GM21529 (cell line): ENCODE measurements at regions not wholly inside any gene's neighbourhood (a gene's known extent, or its start where the extent isn't known, plus 50 kb on each side); places are given as distances from the start of the nearest gene placed in this dataset.
A peak's percentile ranks its signal among the peaks of the same experiment; 100 is the strongest.

Experiments
- ATAC-seq: cut with Tn5 transposase; IDR thresholded peaks from one replicate; pipeline ENCODE4 v1.9.1; 2021; ENCODE audit not compliant: unreplicated experiment

GRCh38 chr1:221184131-221184794 lies 305.0 kb downstream of the HLX start:
- ATAC-seq = no peak

- ATAC-seq = no peak
Observed at GRCh38 chr1:221187174-221187573, 307.9 kb downstream of the HLX start.

DNA sequence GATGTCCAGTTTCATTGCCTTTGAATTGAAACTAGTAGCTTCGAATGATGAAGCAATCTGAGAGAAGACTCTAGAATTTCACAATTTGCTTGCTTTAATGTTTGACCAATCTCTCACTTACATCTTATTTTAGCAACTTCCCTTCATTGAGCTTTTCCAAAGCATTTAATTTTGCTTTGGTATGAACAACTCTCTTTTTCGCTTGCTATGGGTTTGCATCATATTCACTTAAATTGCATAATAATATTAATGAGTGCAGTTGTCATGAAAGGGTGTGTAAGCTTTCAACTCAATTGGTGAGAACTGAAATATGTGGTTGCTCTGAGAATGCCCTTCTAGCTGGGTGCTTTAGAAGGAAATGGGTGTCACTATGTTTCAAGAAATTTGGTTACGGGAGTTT lies 309.2 kb downstream of the HLX start:
- ATAC-seq = no peak

DNA sequence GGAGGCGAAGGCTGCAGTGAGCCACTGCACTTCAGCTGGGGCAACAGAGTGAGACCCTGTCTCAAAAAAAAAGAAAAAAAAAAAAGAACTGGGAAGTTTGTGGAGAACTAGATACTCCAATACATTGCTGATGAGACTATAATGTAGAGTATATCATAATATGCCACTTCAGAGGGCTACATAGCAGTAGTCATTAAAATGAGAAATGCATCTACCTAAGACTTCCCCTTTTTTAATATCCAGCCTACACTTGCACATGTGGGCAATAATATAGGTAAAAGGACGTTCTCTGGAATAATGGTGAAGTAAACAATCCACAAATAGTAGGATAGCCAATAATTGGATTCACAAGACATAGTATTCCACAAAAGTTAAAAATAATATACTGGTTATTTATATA lies 311.0 kb downstream of the HLX start:
- ATAC-seq = no peak

GRCh38 chr1:221192055-221192454 lies 312.8 kb downstream of the HLX start:
- ATAC-seq = no peak

GRCh38 chr1:221200464-221200863 lies 321.2 kb downstream of the HLX start:
- peak; percentile 65 for ATAC-seq

- no peak for ATAC-seq
Observed at GRCh38 chr1:221201773-221202172, 322.5 kb downstream of the HLX start.

DNA sequence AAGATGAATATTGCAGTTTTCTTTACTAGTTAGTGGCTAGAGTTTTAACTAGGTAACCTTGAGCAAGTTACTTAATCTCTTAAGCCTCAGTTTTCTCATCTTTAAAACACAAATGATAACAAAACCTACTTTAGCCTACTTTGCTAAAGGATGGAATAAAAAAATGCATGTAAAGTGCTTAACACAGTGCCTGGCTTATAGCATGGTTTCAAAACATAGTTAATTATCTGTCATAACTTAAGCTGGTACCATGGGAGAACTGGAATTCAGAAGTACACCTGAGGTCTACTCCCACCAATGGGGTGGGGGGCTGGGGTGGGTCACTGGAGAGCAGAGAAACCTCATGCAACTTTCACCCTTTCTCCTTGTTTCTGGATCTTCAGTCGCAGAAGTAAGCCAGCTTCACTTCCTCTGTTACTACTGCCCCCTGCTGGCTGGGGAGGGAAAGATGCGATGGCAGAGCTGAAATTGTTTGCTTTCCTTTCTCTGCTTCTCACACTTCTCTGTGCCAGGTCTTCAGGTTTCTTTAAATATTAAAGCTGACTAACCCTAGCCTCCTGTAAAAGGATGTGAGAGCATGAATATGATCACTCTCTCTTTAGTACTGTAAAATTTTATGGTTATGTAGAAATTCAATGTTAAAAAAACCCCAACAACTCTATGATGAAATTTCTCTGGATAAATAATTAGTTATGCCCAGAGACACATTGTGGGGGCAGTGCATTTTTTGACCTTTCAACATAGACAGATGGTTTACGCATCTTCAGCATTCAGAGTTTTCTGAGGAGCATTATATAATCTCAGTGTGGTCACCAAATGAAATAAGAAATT lies 324.2 kb downstream of the HLX start:
- peak; percentile 81 for ATAC-seq

- no peak for ATAC-seq
Observed at GRCh38 chr1:221204055-221204833, 325.0 kb downstream of the HLX start.

GRCh38 chr1:221206076-221206475 lies 326.8 kb downstream of the HLX start:
- no peak for ATAC-seq

DNA sequence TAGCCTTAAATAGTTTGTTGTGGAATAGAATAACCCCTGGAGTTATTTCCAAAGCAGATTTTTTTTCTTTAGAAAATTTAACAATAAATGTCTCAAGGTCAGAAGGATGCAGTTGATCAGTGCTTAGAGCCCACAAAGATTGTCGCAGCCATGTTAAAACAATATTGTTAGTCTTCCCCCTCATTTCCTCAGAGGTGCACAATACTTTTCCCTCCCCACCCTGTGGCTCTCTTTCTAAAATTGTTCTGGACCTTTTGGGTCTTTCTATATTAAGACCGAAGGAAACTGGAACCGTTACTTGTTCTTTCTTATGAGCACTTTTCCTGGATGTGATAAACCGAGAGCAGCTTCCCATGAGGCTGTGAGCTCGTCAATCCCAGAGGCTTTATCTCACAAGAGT lies 333.7 kb downstream of the HLX start:
- no peak for ATAC-seq

DNA sequence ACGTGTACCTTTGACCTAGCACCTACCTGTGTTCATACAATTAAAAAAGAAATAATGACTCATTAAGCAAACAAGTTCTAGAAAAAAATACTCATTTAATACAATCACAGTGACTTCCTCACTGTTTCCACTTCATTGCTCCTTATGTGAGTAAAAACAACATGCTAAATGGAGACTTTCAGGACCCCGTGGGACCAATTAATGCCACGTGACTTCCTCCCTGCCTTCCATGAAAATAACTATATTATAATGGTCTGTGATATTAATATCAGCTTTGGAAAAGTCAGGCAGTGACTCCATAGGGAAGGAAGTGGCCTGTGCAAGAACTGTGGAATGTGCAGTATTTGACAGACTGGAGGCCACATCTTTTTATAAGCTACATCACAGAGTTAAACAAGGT lies 337.8 kb downstream of the HLX start:
- no peak for ATAC-seq

DNA sequence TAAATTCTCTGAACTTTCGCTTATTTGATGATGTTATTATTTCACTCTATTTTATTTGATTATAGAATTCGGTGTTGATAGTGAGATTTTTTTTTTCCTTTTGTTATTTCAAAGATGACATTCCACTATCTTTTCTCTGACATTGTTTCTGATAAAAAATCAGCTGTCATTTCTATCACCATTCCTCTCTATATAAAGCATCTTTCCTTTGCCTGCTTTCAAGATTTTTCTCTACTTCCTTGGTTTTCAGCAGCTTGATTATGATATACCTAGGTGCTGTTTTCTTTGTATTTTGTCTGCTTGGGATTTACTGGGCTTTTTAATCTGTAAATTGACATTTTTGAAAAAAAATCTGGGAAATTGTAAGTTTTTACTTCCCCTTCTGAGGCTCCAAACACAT lies 344.0 kb downstream of the HLX start:
- ATAC-seq = no peak

DNA sequence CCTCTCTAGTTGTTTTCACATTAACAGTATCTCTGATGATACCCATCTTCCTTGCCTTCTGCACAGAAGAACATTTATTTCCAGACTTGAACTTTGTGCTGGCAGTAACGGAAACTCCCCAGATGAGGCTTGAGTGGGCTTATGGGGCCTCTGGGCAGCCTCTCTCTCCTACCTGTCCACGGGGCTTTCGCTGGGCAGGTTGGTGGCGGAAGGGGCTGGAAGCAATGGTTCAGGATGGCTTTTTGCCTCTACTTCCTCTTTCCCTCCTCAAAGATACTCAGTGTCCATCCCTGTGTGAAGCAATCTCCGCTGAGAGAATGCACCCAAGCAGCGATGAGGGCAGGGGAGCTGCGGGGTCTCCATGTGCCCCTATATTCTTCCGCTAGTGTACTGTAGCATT lies 348.2 kb downstream of the HLX start:
- ATAC-seq = no peak

- ATAC-seq = no peak
Observed at GRCh38 chr1:221227872-221228337, 348.7 kb downstream of the HLX start.

DNA sequence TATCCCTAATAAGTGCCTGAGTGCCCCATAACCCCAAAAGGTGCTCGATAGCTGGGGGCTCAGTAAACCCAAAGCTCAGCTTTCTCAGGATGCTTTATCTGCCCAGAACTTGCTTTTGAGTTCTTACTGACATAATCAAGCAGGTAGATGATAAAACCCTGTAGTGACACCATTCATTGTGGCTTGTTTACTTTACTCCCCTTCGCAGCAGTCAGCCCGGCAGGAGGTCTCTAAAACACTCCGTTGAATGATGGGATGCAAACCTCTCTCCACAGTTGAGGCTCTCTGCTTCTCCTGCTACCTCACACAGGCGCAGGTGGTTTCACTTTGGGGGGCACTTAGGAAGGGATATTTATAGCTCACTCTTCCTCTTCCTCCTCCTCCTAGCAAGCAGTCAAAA lies 349.4 kb downstream of the HLX start:
- no peak for ATAC-seq

GRCh38 chr1:221230605-221231004 lies 351.4 kb downstream of the HLX start:
- no peak for ATAC-seq

GRCh38 chr1:221234791-221235190 lies 355.5 kb downstream of the HLX start:
- no peak for ATAC-seq

DNA sequence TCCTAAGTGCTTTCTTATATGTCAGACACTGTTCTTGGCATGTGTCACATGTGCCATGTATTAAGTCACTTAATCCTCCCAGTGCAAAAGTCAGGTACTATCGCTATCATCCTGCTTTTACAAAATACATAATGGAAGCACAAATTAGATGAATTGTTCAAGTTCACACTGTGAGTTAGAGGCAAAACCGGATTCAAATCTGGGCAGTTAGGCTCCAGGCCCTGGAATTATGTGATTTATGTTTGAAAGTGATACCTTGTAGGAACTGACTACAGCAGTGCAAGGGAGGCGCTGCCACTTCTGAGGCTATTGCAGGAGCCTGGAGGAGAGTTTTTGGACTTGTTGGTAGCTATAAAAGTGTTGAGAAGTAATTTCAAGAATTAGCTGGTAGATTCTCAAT lies 358.3 kb downstream of the HLX start:
- ATAC-seq = no peak

- no peak for ATAC-seq
Observed at GRCh38 chr1:221239181-221239580, 359.9 kb downstream of the HLX start.

- ATAC-seq = no peak
Observed at GRCh38 chr1:221239792-221240191, 360.5 kb downstream of the HLX start.

DNA sequence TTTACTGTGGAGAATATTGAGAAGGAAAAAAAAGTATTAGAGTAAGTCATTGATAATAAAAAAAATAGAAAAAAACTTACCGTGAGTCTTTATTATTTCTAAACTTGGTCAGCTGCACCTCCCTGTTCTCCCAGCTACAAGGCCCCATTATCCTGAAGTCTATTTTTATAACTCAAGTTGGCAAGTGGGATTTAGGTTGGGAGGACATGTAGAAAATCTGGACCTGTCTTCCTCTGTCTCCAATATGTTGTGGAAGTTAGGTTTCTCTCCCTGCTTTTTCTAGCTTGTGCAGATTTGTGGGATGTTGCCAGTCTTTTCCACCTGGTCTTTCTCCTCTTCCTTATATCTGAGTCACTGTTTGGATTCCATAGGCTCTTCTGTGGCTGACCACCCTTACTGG lies 361.4 kb downstream of the HLX start:
- ATAC-seq = no peak
